Endothelial cell of umbilical vein (primary cell): ENCODE measurements at regions not wholly inside any gene's neighbourhood (a gene's known extent, or its start where the extent isn't known, plus 50 kb on each side); places are given as distances from the start of the nearest gene placed in this dataset.

Source experiments
- BruUV-seq: library from RNA; stranded (reverse); fragments of 400-500 nt; replicated peaks from 2 replicates; lab custom pipeline; 2021; lab: Mats Ljungman, UMichigan
- CTCF ChIA-PET: fragments of 300-600, 350-600 bp; sonication (Branson Sonifier 250); formaldehyde crosslinking; loops from one replicate; lab custom pipeline; 2021; ENCODE audit warnings: antibody characterized with exemption, inconsistent platforms; lab: Charles Lee
- POLR2A ChIA-PET: fragments of 300-600, 350-600 bp; sonication (Branson Sonifier 250); formaldehyde crosslinking; loops from one replicate; lab custom pipeline; 2021; ENCODE audit warnings: antibody characterized with exemption, inconsistent platforms; lab: Charles Lee
- DNase-seq: peaks from one replicate; pipeline ENCODE4 v3.0.0-alpha.2; 2011; ENCODE audit warnings: low read depth, low spot score
- FAIRE-seq: peaks from 2 replicates; lab custom pipeline; 2011; peaks lifted over from hg19 to GRCh38; lab: Jason Lieb, UNC
- H2AFZ ChIP-seq: 2 replicates; pipeline ENCODE4 v1.6.0; 2012; ENCODE audit warnings: low read depth, low read length, control low read depth, inconsistent platforms
- H3K27ac ChIP-seq: 2 replicates; pipeline ENCODE4 v1.5.1; 2011; ENCODE audit warnings: low read depth, mild to moderate bottlenecking, control low read depth, low read length, moderate library complexity; ENCODE audit not compliant: insufficient read depth
- H3K27me3 ChIP-seq, 2 experiments: 2 replicates each; pipeline versions ENCODE4 v1.6.0 to v1.6.1; 2011; ENCODE audit warnings: low read length in 2 of 2, mixed read lengths in 1 of 2; ENCODE audit not compliant: control insufficient read depth in 2 of 2, insufficient read depth in 2 of 2
- H3K36me3 ChIP-seq, 2 experiments: 2 replicates in 1 of 2; 3 replicates in 1 of 2; pipeline ENCODE4 v1.5.1; 2011; ENCODE audit warnings: low read length in 2 of 2, mild to moderate bottlenecking in 1 of 2, moderate library complexity in 1 of 2; ENCODE audit not compliant: control insufficient read depth in 2 of 2, insufficient read depth in 2 of 2; ENCODE audit errors: extremely low read depth in 1 of 2
- H3K4me1 ChIP-seq: 3 replicates; pipeline ENCODE4 v1.5.1; 2011; ENCODE audit warnings: mild to moderate bottlenecking, low read length; ENCODE audit not compliant: control insufficient read depth, insufficient read depth; ENCODE audit errors: extremely low read depth
- H3K4me2 ChIP-seq: 2 replicates; pipeline ENCODE4 v1.6.1; 2011; ENCODE audit warnings: low read length, control low read depth, mixed read lengths; ENCODE audit not compliant: insufficient read depth
- H3K4me3 ChIP-seq, 3 experiments: fragments of 200-600 bp in 1 of 3; sonication (generic), shearing (Covaris generic) in 1 of 3; replicated peaks in 1 of 3; 2 replicates each; pipeline ENCODE4 v1.5.1; 2011 to 2016; ENCODE audit warnings: control low read depth in 3 of 3, low read length in 3 of 3, mild to moderate bottlenecking in 2 of 3, inconsistent platforms in 1 of 3, low read depth in 1 of 3, moderate library complexity in 1 of 3; ENCODE audit not compliant: insufficient read depth in 1 of 3
- H3K79me2 ChIP-seq: 2 replicates; pipeline ENCODE4 v1.6.0; 2012; ENCODE audit warnings: low read length, inconsistent platforms; ENCODE audit not compliant: control insufficient read depth, insufficient read depth
- H3K9ac ChIP-seq: replicated peaks from 2 replicates; pipeline ENCODE3; 2011; ENCODE audit warnings: low read length, control low read depth; ENCODE audit not compliant: insufficient read depth; ENCODE audit errors: extremely low read depth
- H3K9me1 ChIP-seq: replicated peaks from 3 replicates; pipeline ENCODE4 v1.6.0; 2011; ENCODE audit warnings: mild to moderate bottlenecking, low read length; ENCODE audit not compliant: control insufficient read depth, insufficient read depth; ENCODE audit errors: extremely low read depth
- H3K9me3 ChIP-seq: replicated peaks from 2 replicates; pipeline ENCODE4 v1.5.1; 2012; ENCODE audit warnings: low read length, inconsistent platforms; ENCODE audit not compliant: control insufficient read depth, insufficient read depth
- H4K20me1 ChIP-seq: replicated peaks from 2 replicates; pipeline ENCODE3; 2011; ENCODE audit warnings: mild to moderate bottlenecking, low read length; ENCODE audit not compliant: control insufficient read depth, insufficient read depth; ENCODE audit errors: extremely low read depth
- CTCF ChIP-seq, 2 donors: IDR thresholded peaks; 1 replicate in 1 of 2; 2 replicates in 1 of 2; pipeline ENCODE4 v1.5.1; 2011; ENCODE audit warnings: low read length in 2 of 2, mild to moderate bottlenecking in 2 of 2, moderate library complexity in 2 of 2, control low read depth in 1 of 2, inconsistent platforms in 1 of 2, low read depth in 1 of 2; ENCODE audit not compliant: insufficient read depth in 1 of 2; ENCODE audit errors: extremely low read depth in 1 of 2
- EZH2 ChIP-seq: IDR thresholded peaks from 2 replicates; pipeline ENCODE4 v1.6.1; 2012; ENCODE audit warnings: borderline replicate concordance, low read depth, mild to moderate bottlenecking, moderate library complexity, low read length, inconsistent platforms; ENCODE audit not compliant: severe bottlenecking
- FOS ChIP-seq: IDR thresholded peaks from 2 replicates; pipeline ENCODE4 v1.6.1; 2011; ENCODE audit warnings: mild to moderate bottlenecking, low read length, moderate library complexity, borderline replicate concordance; ENCODE audit not compliant: insufficient read depth
- GATA2 ChIP-seq: IDR thresholded peaks from 2 replicates; pipeline ENCODE4 v1.7.0; 2011; ENCODE audit warnings: low read depth, mild to moderate bottlenecking, moderate library complexity, mixed read lengths, low read length; ENCODE audit not compliant: insufficient read length, insufficient read depth
- MAX ChIP-seq: IDR thresholded peaks from 2 replicates; pipeline ENCODE4 v1.6.1; 2011; ENCODE audit not compliant: insufficient read depth, insufficient read length
- MYC ChIP-seq: IDR thresholded peaks from one replicate; pipeline ENCODE4 v1.6.1; 2011; ENCODE audit warnings: mild to moderate bottlenecking, low read depth, low read length
- POLR2A ChIP-seq: IDR thresholded peaks from 2 replicates; pipeline ENCODE4 v1.6.1; 2012; ENCODE audit warnings: low read depth, mild to moderate bottlenecking, control low read depth, low read length
- POLR2AphosphoS5 ChIP-seq: IDR thresholded peaks from 2 replicates; pipeline ENCODE4 v1.6.1; 2012; ENCODE audit warnings: low read depth, mild to moderate bottlenecking, control low read depth, low read length, moderate library complexity; ENCODE audit not compliant: insufficient read depth
- dilution Hi-C: fragments of 300-500 bp; cut with MboI; formaldehyde crosslinking; loops from one replicate; pipeline ENCODE4 v1.15.0; 2019; ENCODE audit warnings: low sequenced_read_pairs; ENCODE audit not compliant: extremely low pct_ligation_motif_present
- intact Hi-C: fragments of 100-400 bp; cut with micrococcal nuclease; formaldehyde crosslinking; loops from one replicate; pipeline ENCODE4 v1.10.0; 2022

GRCh38 chr4:162265802-162266201 is 102.0 kb upstream of the FSTL5 start:
- Histone ChIP-seq H3K36me3 (no peaks in the 10 kb centered on the region), H3K27me3 (no peaks in the 10 kb centered on the region), H2AFZ (no peak overlapping the region), H3K4me3 (no peak overlapping the region), H3K4me2 (no peak overlapping the region), H3K27ac (no peak overlapping the region), H3K4me1 (no peaks in the 10 kb centered on the region), H3K9me1 (no peaks in the 10 kb centered on the region), H3K79me2 (no peaks in the 10 kb centered on the region), H3K9me3 (no peaks in the 10 kb centered on the region), H4K20me1 (no peaks in the 10 kb centered on the region), H3K9ac (no peak overlapping the region)
- ChIA-PET POLR2A (no interaction called here), CTCF (no interaction called here)
- DNase-seq (no peak), FAIRE-seq (no peak)
- BruUV-seq, result no TSS peak
- TF ChIP-seq MYC, result no peak
- no peak for TF ChIP-seq FOS
- no peak for TF ChIP-seq POLR2A
- TF ChIP-seq POLR2AphosphoS5, result no peak
- TF ChIP-seq MAX, result no peak
- dilution Hi-C loops (no loop called here), intact Hi-C loops (no loop called here)

GRCh38 chr4:162245051-162245450 is 81.3 kb upstream of the FSTL5 start:
- BruUV-seq, result no TSS peak
- Histone ChIP-seq H3K9ac (no peak overlapping the region), H3K79me2 (no peaks in the 10 kb centered on the region), H3K36me3 (no peaks in the 10 kb centered on the region), H3K4me3 (no peak overlapping the region), H3K27ac (no peak overlapping the region), H4K20me1 (no peaks in the 10 kb centered on the region), H3K4me2 (no peak overlapping the region), H3K4me1 (no peaks in the 10 kb centered on the region), H2AFZ (no peak overlapping the region), H3K9me3 (no peaks in the 10 kb centered on the region), H3K27me3 (no peaks in the 10 kb centered on the region), H3K9me1 (no peaks in the 10 kb centered on the region)
- dilution Hi-C loops, result no loop called here
- DNase-seq (no peak), FAIRE-seq (no peak)
- POLR2A ChIA-PET, result no interaction called here
- intact Hi-C loops, result no loop called here
- CTCF ChIA-PET, result no interaction called here
- TF ChIP-seq GATA2, result no peak
- TF ChIP-seq POLR2A, result no peak
- no peak for TF ChIP-seq MAX
- TF ChIP-seq CTCF (IDR thresholded peaks at IDR 0.05; ENCODE audit: extremely low read depth in 1 of 2, insufficient read depth in 1 of 2, low read depth in 1 of 2, low read length in 2 of 2), result no peak
- TF ChIP-seq POLR2AphosphoS5, result no peak
- TF ChIP-seq EZH2, result no peak
